ENCODE measurements at regions not wholly inside any gene's neighbourhood (a gene's known extent, or its start where the extent isn't known, plus 50 kb on each side); places are given as distances from the start of the nearest gene placed in this dataset.

GRCh38 chr4:124333466-124333865 is 379.1 kb downstream of the ANKRD50 start:
- no peak overlapping the region for H3K4me3 Mint-ChIP-seq
- H3K36me3 Mint-ChIP-seq, result no peaks in the 10 kb centered on the region
- H3K27me3 Mint-ChIP-seq, result peaks cover 2% of the 10 kb centered on the region
- H3K9me3 Mint-ChIP-seq, result no peaks in the 10 kb centered on the region
- H3K27ac Mint-ChIP-seq, result no peak overlapping the region
- no peaks in the 10 kb centered on the region for H3K4me1 Mint-ChIP-seq

GRCh38 chr4:124334119-124334518 is 378.4 kb downstream of the ANKRD50 start:
- Mint-ChIP-seq H3K27ac (no peak overlapping the region), H3K4me1 (no peaks in the 10 kb centered on the region), H3K27me3 (peaks cover 2% of the 10 kb centered on the region), H3K36me3 (no peaks in the 10 kb centered on the region), H3K4me3 (no peak overlapping the region), H3K9me3 (no peaks in the 10 kb centered on the region)

GRCh38 chr4:124337874-124338273 is 374.7 kb downstream of the ANKRD50 start:
- H3K9me3 Mint-ChIP-seq, result no peaks in the 10 kb centered on the region
- H3K4me3 Mint-ChIP-seq, result no peak overlapping the region
- H3K27me3 Mint-ChIP-seq, result peaks cover 2% of the 10 kb centered on the region
- H3K4me1 Mint-ChIP-seq, result no peaks in the 10 kb centered on the region
- H3K27ac Mint-ChIP-seq, result no peak overlapping the region
- no peaks in the 10 kb centered on the region for H3K36me3 Mint-ChIP-seq

- Mint-ChIP-seq H3K27me3 (no peaks in the 10 kb centered on the region), H3K4me3 (no peak overlapping the region), H3K4me1 (no peaks in the 10 kb centered on the region), H3K9me3 (peaks cover 0 to 2% (median 0%) of the 10 kb centered on the region in 3 donors), H3K36me3 (no peaks in the 10 kb centered on the region), H3K27ac (no peak overlapping the region)
Measured at GRCh38 chr4:124343661-124344171, 368.8 kb downstream of the ANKRD50 start.

GRCh38 chr4:124372916-124373315 is 339.6 kb downstream of the ANKRD50 start:
- H3K27me3 Mint-ChIP-seq, result no peaks in the 10 kb centered on the region
- peaks cover 1 to 6% (median 4%) of the 10 kb centered on the region in 3 donors for H3K9me3 Mint-ChIP-seq
- H3K4me3 Mint-ChIP-seq, result no peak overlapping the region
- no peaks in the 10 kb centered on the region for H3K36me3 Mint-ChIP-seq
- H3K27ac Mint-ChIP-seq, result no peak overlapping the region
- H3K4me1 Mint-ChIP-seq, result no peaks in the 10 kb centered on the region

GRCh38 chr4:124386163-124386562 is 326.4 kb downstream of the ANKRD50 start:
- Mint-ChIP-seq H3K9me3 (no peaks in the 10 kb centered on the region), H3K36me3 (no peaks in the 10 kb centered on the region), H3K27ac (no peak overlapping the region), H3K4me3 (no peak overlapping the region), H3K27me3 (no peaks in the 10 kb centered on the region), H3K4me1 (no peaks in the 10 kb centered on the region)

GRCh38 chr4:124386648-124387047 is 325.9 kb downstream of the ANKRD50 start:
- no peaks in the 10 kb centered on the region for H3K36me3 Mint-ChIP-seq
- no peaks in the 10 kb centered on the region for H3K4me1 Mint-ChIP-seq
- no peak overlapping the region for H3K4me3 Mint-ChIP-seq
- H3K27ac Mint-ChIP-seq, result no peak overlapping the region
- H3K27me3 Mint-ChIP-seq, result no peaks in the 10 kb centered on the region
- no peaks in the 10 kb centered on the region for H3K9me3 Mint-ChIP-seq

- H3K27me3 Mint-ChIP-seq, result no peaks in the 10 kb centered on the region
- H3K9me3 Mint-ChIP-seq, result no peaks in the 10 kb centered on the region
- H3K27ac Mint-ChIP-seq, result no peak overlapping the region
Measured at GRCh38 chr4:124389591-124389990, 322.9 kb downstream of the ANKRD50 start.

GRCh38 chr4:124390861-124391260 is 321.7 kb downstream of the ANKRD50 start:
- no peaks in the 10 kb centered on the region for H3K36me3 Mint-ChIP-seq
- no peak overlapping the region for H3K4me3 Mint-ChIP-seq
- no peaks in the 10 kb centered on the region for H3K27me3 Mint-ChIP-seq
- H3K27ac Mint-ChIP-seq, result no peak overlapping the region
- no peaks in the 10 kb centered on the region for H3K9me3 Mint-ChIP-seq
- no peaks in the 10 kb centered on the region for H3K4me1 Mint-ChIP-seq

More at GRCh38 chr4:124389591-124389990, 322.9 kb downstream of the ANKRD50 start:
- Mint-ChIP-seq H3K36me3 (no peaks in the 10 kb centered on the region), H3K4me3 (no peak overlapping the region), H3K4me1 (no peaks in the 10 kb centered on the region)

- H3K4me3 Mint-ChIP-seq, result no peak overlapping the region
- H3K4me1 Mint-ChIP-seq, result no peaks in the 10 kb centered on the region
- H3K9me3 Mint-ChIP-seq, result no peaks in the 10 kb centered on the region
- no peak overlapping the region for H3K27ac Mint-ChIP-seq
- no peaks in the 10 kb centered on the region for H3K36me3 Mint-ChIP-seq
- H3K27me3 Mint-ChIP-seq, result no peaks in the 10 kb centered on the region
Measured at GRCh38 chr4:124396333-124396732, 316.2 kb downstream of the ANKRD50 start.

GRCh38 chr4:124401606-124402005 is 310.9 kb downstream of the ANKRD50 start:
- H3K27ac Mint-ChIP-seq, result no peak overlapping the region
- H3K36me3 Mint-ChIP-seq, result no peaks in the 10 kb centered on the region
- H3K9me3 Mint-ChIP-seq, result peaks cover 0 to 1% (median 0%) of the 10 kb centered on the region in 3 donors
- no peak overlapping the region for H3K4me3 Mint-ChIP-seq
- no peaks in the 10 kb centered on the region for H3K4me1 Mint-ChIP-seq
- no peaks in the 10 kb centered on the region for H3K27me3 Mint-ChIP-seq

GRCh38 chr4:124409044-124409443 is 303.5 kb downstream of the ANKRD50 start:
- Mint-ChIP-seq H3K36me3 (no peaks in the 10 kb centered on the region), H3K27ac (no peak overlapping the region), H3K9me3 (peaks cover 0 to 6% (median 5%) of the 10 kb centered on the region in 3 donors), H3K4me1 (no peaks in the 10 kb centered on the region), H3K4me3 (no peak overlapping the region), H3K27me3 (no peaks in the 10 kb centered on the region)

- Mint-ChIP-seq H3K27me3 (no peaks in the 10 kb centered on the region), H3K27ac (no peak overlapping the region), H3K9me3 (peaks cover 2 to 15% (median 6%) of the 10 kb centered on the region in 3 donors), H3K36me3 (no peaks in the 10 kb centered on the region), H3K4me3 (no peak overlapping the region), H3K4me1 (no peaks in the 10 kb centered on the region)
Measured at GRCh38 chr4:124414276-124415040, 298.1 kb downstream of the ANKRD50 start.

- no peaks in the 10 kb centered on the region for H3K27me3 Mint-ChIP-seq
- peaks cover 2 to 15% (median 6%) of the 10 kb centered on the region in 3 donors for H3K9me3 Mint-ChIP-seq
- no peaks in the 10 kb centered on the region for H3K36me3 Mint-ChIP-seq
- H3K4me1 Mint-ChIP-seq, result no peaks in the 10 kb centered on the region
- no peak overlapping the region for H3K27ac Mint-ChIP-seq
- no peak overlapping the region for H3K4me3 Mint-ChIP-seq
Measured at GRCh38 chr4:124415146-124415545, 297.4 kb downstream of the ANKRD50 start.

- Mint-ChIP-seq H3K4me1 (no peaks in the 10 kb centered on the region), H3K36me3 (no peaks in the 10 kb centered on the region), H3K27ac (no peak overlapping the region), H3K9me3 (peaks cover 3 to 10% (median 6%) of the 10 kb centered on the region in 3 donors), H3K4me3 (no peak overlapping the region), H3K27me3 (no peaks in the 10 kb centered on the region)
Measured at GRCh38 chr4:124417371-124417770, 295.2 kb downstream of the ANKRD50 start.

- Mint-ChIP-seq H3K9me3 (peaks cover 0 to 10% (median 5%) of the 10 kb centered on the region in 3 donors), H3K4me1 (no peaks in the 10 kb centered on the region), H3K36me3 (no peaks in the 10 kb centered on the region), H3K27ac (no peak overlapping the region), H3K27me3 (no peaks in the 10 kb centered on the region), H3K4me3 (no peak overlapping the region)
Measured at GRCh38 chr4:124420166-124420695, 292.3 kb downstream of the ANKRD50 start.

Data from IgD-negative memory B cell (primary cell).